Activated CD4-positive, alpha-beta T cell treated with anti-CD3 and anti-CD28 coated beads for 36 hours (primary cell): ENCODE measurements at regions not wholly inside any gene's neighbourhood (a gene's known extent, or its start where the extent isn't known, plus 50 kb on each side); places are given as distances from the start of the nearest gene placed in this dataset.

Experiments used
- ATAC-seq: fragments of 200-7000 bp; cut with Tn5 transposase; one replicate; pipeline ENCODE4 v1.10.0; 2021; ENCODE audit warnings: mild to moderate bottlenecking, moderate library complexity
- CTCF ChIA-PET: fragments of 350-600 bp; sonication (Branson Sonifier 250); formaldehyde crosslinking; loops from one replicate; lab custom pipeline; 2021; ENCODE audit warnings: antibody characterized with exemption; lab: Charles Lee
- POLR2A ChIA-PET: fragments of 350-600 bp; sonication (Branson Sonifier 250); formaldehyde crosslinking; loops from one replicate; lab custom pipeline; 2021; ENCODE audit warnings: antibody characterized with exemption, inconsistent platforms; lab: Charles Lee
- DNase-seq: peaks from one replicate; pipeline ENCODE4 v3.0.0-alpha.2; 2020
- H3K27ac Mint-ChIP-seq: one replicate; pipeline ENCODE4 v1.8.0; 2021; ENCODE audit warnings: mixed read lengths
- H3K27me3 Mint-ChIP-seq: one replicate; pipeline ENCODE4 v1.8.0; 2021; ENCODE audit warnings: mixed read lengths
- H3K36me3 Mint-ChIP-seq: one replicate; pipeline ENCODE4 v1.8.0; 2021; ENCODE audit warnings: low read depth, mixed read lengths
- H3K4me1 Mint-ChIP-seq: one replicate; pipeline ENCODE4 v1.8.0; 2021; ENCODE audit warnings: mixed read lengths
- H3K4me3 Mint-ChIP-seq: one replicate; pipeline ENCODE4 v1.8.0; 2021; ENCODE audit warnings: mild to moderate bottlenecking, moderate library complexity, mixed read lengths
- H3K9me3 Mint-ChIP-seq: one replicate; pipeline ENCODE4 v1.8.0; 2021; ENCODE audit warnings: low read depth, mixed read lengths
- intact Hi-C, 2 experiments: fragments of 100-400 bp; cut with DNase I in 1 of 2; cut with micrococcal nuclease in 1 of 2; formaldehyde crosslinking; loops; one replicate each; pipeline versions ENCODE4 v1.14.2 to v1.15.1; 2022 to 2024; cut with DNase I, micrococcal nuclease

GRCh38 chr17:65328567-65328966 lies 191.4 kb downstream of the RGS9 start:
- H3K27me3 Mint-ChIP-seq, result peaks cover 8% of the 10 kb centered on the region
- H3K9me3 Mint-ChIP-seq, result no peaks in the 10 kb centered on the region
- ChIA-PET CTCF (no interaction called here), POLR2A (no interaction called here)
- DNase-seq (no peak), ATAC-seq (no peak)
- H3K36me3 Mint-ChIP-seq, result no peaks in the 10 kb centered on the region
- intact Hi-C loops, result no loop called here
- H3K4me1 Mint-ChIP-seq, result peaks cover 8% of the 10 kb centered on the region
- H3K4me3 Mint-ChIP-seq, result no peak overlapping the region
- H3K27ac Mint-ChIP-seq, result no peak overlapping the region

- intact Hi-C loops, result no loop called here
- no peak for ATAC-seq
- Mint-ChIP-seq H3K4me3 (no peak overlapping the region), H3K36me3 (no peaks in the 10 kb centered on the region), H3K9me3 (no peaks in the 10 kb centered on the region), H3K4me1 (no peaks in the 10 kb centered on the region), H3K27me3 (peaks cover 2% of the 10 kb centered on the region), H3K27ac (no peak overlapping the region)
- CTCF ChIA-PET, result no interaction called here
- DNase-seq, result no peak
- POLR2A ChIA-PET, result no interaction called here
Observed at GRCh38 chr17:65324611-65325342, 187.6 kb downstream of the RGS9 start.

DNA sequence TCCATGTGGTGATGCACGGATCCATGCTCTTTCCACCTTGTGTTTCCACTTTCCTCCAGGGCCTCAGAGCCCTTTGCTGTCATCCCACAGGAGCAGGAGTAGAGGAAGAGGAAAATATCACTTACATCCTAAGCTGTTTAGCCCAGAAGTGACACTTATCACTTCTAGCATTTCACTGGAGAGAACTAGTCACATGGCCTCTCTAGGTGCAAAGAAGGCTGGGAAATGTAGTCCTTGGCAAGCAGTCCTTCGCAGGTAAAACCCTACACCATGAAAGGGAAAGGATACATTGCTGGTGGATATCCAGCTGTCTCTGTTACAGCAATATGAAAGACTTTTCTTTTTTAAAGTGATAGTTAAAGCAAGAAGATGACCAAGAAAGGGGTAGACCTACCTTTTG lies 185.9 kb downstream of the RGS9 start:
- ChIA-PET CTCF (interaction anchor here (0.7 kb wide), 1 partner anchor 813 kb away, joined by 5 read pairs; no protein-coding TSS in a partner anchor), POLR2A (no interaction called here)
- Mint-ChIP-seq H3K36me3 (no peaks in the 10 kb centered on the region), H3K9me3 (no peaks in the 10 kb centered on the region), H3K4me3 (no peak overlapping the region), H3K27ac (no peak overlapping the region), H3K27me3 (peaks cover 2% of the 10 kb centered on the region), H3K4me1 (no peaks in the 10 kb centered on the region)
- no peak for DNase-seq
- no peak for ATAC-seq
- intact Hi-C loops, result no loop called here

GRCh38 chr17:65320820-65321219 lies 183.7 kb downstream of the RGS9 start:
- DNase-seq (no peak), ATAC-seq (no peak)
- CTCF ChIA-PET, result no interaction called here
- Mint-ChIP-seq H3K27me3 (peaks cover 6% of the 10 kb centered on the region), H3K36me3 (no peaks in the 10 kb centered on the region), H3K9me3 (no peaks in the 10 kb centered on the region), H3K4me1 (no peaks in the 10 kb centered on the region), H3K27ac (no peak overlapping the region), H3K4me3 (no peak overlapping the region)
- intact Hi-C loops, result no loop called here
- POLR2A ChIA-PET, result no interaction called here

- ChIA-PET CTCF (no interaction called here), POLR2A (no interaction called here)
- intact Hi-C loops, result no loop called here
Observed at GRCh38 chr17:65314212-65314611, 177.0 kb downstream of the RGS9 start.

GRCh38 chr17:65312718-65313377 lies 175.7 kb downstream of the RGS9 start:
- ChIA-PET CTCF (interaction anchor here (0.6 to 1.1 kb wide), 2 partner anchors 46 to 78 kb away, joined by 3 read pairs; no protein-coding TSS in a partner anchor), POLR2A (interaction anchor here (0.6 kb wide), 1 partner anchor 51 kb away, joined by 7 read pairs; no protein-coding TSS in a partner anchor)
- intact Hi-C loops, result no loop called here

More at GRCh38 chr17:65314212-65314611, 177.0 kb downstream of the RGS9 start:
- DNase-seq (peak; percentile 18), ATAC-seq (no peak)
- Mint-ChIP-seq H3K4me3 (no peak overlapping the region), H3K4me1 (peaks cover 4% of the 10 kb centered on the region), H3K27ac (no peak overlapping the region), H3K36me3 (no peaks in the 10 kb centered on the region), H3K27me3 (peaks cover 21% of the 10 kb centered on the region), H3K9me3 (no peaks in the 10 kb centered on the region)

DNA sequence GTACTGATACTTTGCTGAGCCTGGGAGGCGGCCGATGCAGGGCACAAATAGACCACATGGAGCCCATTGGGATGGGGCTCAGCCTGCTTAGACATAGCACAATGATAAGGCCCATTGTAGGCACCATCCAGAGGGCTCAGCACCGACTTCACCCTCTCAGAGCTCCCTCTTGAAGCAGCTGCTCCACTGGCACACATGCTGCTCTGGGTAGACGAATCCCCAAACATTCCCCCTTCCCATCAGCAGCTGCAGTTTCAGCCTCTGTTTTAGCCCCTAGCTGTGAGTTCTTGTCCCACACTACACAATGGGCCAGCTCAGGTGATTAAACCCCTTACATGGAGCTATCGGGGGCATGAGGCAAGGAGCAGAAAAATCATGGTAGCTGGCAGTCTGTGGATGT lies 174.1 kb downstream of the RGS9 start:
- DNase-seq (no peak), ATAC-seq (no peak)
- Mint-ChIP-seq H3K27me3 (peaks cover 20% of the 10 kb centered on the region), H3K4me1 (peaks cover 4% of the 10 kb centered on the region), H3K36me3 (no peaks in the 10 kb centered on the region), H3K27ac (no peak overlapping the region), H3K4me3 (no peak overlapping the region), H3K9me3 (no peaks in the 10 kb centered on the region)
- ChIA-PET POLR2A (no interaction called here), CTCF (interaction anchor here (0.6 to 1.2 kb wide), 3 partner anchors 17 to 79 kb away, joined by 3 to 4 read pairs (median 4); no protein-coding TSS in a partner anchor)
- intact Hi-C loops, result no loop called here

More at GRCh38 chr17:65312718-65313377, 175.7 kb downstream of the RGS9 start:
- Mint-ChIP-seq H3K27me3 (peaks cover 23% of the 10 kb centered on the region), H3K27ac (no peak overlapping the region), H3K4me1 (peaks cover 4% of the 10 kb centered on the region), H3K4me3 (no peak overlapping the region), H3K36me3 (no peaks in the 10 kb centered on the region), H3K9me3 (no peaks in the 10 kb centered on the region)
- no peak for DNase-seq
- no peak for ATAC-seq

DNA sequence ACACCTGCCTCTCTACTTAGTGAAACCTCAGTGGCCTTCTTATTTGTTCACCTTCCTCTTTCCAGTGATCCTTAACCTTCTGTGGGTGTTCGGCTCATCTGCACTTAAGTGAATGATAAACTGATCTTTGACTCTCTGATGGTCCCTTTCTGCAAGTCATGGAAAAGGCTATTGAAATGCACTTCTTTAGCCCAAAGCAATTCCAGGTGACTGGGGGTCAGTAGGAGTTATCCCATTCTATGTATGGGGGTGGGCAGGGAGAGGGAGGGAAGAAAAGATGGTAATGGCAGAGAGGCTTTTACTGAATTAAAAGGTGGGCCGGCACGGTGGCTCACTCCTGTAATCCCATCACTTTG lies 170.8 kb downstream of the RGS9 start:
- H3K4me1 Mint-ChIP-seq, result no peaks in the 10 kb centered on the region
- ATAC-seq (no peak), DNase-seq (no peak)
- intact Hi-C loops, result no loop called here
- H3K27ac Mint-ChIP-seq, result no peak overlapping the region
- POLR2A ChIA-PET, result no interaction called here
- peaks cover 7% of the 10 kb centered on the region for H3K27me3 Mint-ChIP-seq
- no peaks in the 10 kb centered on the region for H3K9me3 Mint-ChIP-seq
- H3K4me3 Mint-ChIP-seq, result no peak overlapping the region
- H3K36me3 Mint-ChIP-seq, result no peaks in the 10 kb centered on the region
- CTCF ChIA-PET, result interaction anchor here (1.3 kb wide), 1 partner anchor 10 kb away, joined by 5 read pairs; no protein-coding TSS in a partner anchor

- H3K4me3 Mint-ChIP-seq, result no peak overlapping the region
Observed at GRCh38 chr17:65307081-65307960, 170.2 kb downstream of the RGS9 start.

DNA sequence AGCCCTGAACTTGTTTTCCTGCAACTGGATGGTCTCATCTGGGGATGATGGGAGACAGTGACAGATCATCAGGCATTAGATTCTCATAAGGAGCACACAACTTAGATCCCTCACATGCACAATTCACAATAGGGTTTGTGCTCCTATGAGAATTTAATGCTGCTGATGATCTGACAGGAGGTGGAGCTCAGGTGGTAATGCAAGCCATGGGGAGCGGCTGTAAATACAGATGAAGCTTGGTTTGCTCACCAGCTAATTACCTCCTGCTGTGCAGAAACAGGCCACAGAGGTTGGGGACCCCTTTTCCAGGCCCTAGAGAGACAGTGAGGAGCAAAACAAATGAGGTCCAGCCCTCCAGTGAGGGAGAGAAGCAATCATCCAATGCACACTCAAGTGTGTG lies 168.6 kb downstream of the RGS9 start:
- ChIA-PET CTCF (interaction anchor here (0.7 kb wide), 1 partner anchor 46 kb away, joined by 3 read pairs; no protein-coding TSS in a partner anchor), POLR2A (no interaction called here)
- no peak for ATAC-seq
- Mint-ChIP-seq H3K9me3 (no peaks in the 10 kb centered on the region), H3K36me3 (no peaks in the 10 kb centered on the region), H3K27me3 (peaks cover 8% of the 10 kb centered on the region), H3K27ac (no peak overlapping the region), H3K4me1 (no peaks in the 10 kb centered on the region), H3K4me3 (no peak overlapping the region)
- intact Hi-C loops, result no loop called here
- no peak for DNase-seq

More at GRCh38 chr17:65307081-65307960, 170.2 kb downstream of the RGS9 start:
- POLR2A ChIA-PET, result no interaction called here
- Mint-ChIP-seq H3K36me3 (no peaks in the 10 kb centered on the region), H3K27ac (no peak overlapping the region), H3K27me3 (peaks cover 4% of the 10 kb centered on the region), H3K9me3 (no peaks in the 10 kb centered on the region), H3K4me1 (no peaks in the 10 kb centered on the region)
- CTCF ChIA-PET, result interaction anchor here (1.3 kb wide), 1 partner anchor 10 kb away, joined by 5 read pairs; no protein-coding TSS in a partner anchor
- no peak for DNase-seq
- intact Hi-C loops, result no loop called here
- no peak for ATAC-seq

DNA sequence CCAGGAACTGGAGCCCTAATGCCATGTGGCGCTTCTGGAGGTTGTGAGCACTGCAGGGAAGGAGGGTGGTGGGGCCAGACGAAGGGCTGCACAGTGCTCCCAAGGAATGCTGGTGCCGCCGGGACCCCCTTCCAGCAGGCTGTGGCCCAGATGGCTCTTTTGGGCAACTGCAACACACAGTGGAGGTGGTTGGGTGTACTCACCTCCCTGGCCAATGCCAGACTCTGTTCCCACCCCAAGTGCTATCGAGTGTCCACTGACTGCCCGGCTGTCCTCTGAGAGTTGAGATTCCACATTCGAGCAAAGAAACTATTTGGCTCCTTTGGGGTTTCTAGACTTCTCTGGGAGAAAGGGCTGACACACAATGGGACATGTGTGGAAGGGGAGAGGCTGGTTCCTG lies 167.9 kb downstream of the RGS9 start:
- intact Hi-C loops, result no loop called here
- Mint-ChIP-seq H3K4me1 (no peaks in the 10 kb centered on the region), H3K4me3 (no peak overlapping the region), H3K27ac (no peak overlapping the region), H3K27me3 (peaks cover 8% of the 10 kb centered on the region), H3K9me3 (no peaks in the 10 kb centered on the region), H3K36me3 (no peaks in the 10 kb centered on the region)
- DNase-seq (no peak), ATAC-seq (no peak)
- CTCF ChIA-PET, result no interaction called here
- POLR2A ChIA-PET, result no interaction called here
